GM19395 (cell line): ENCODE measurements at regions not wholly inside any gene's neighbourhood (a gene's known extent, or its start where the extent isn't known, plus 50 kb on each side); places are given as distances from the start of the nearest gene placed in this dataset.
"Not testable (repeated sequence)": the region's sequence is repeated elsewhere in the genome, so short reads cannot be mapped to it uniquely, and the experiment has no call there.

Source experiments
- ATAC-seq: cut with Tn5 transposase; IDR thresholded peaks from one replicate; pipeline ENCODE4 v1.9.1; 2021; ENCODE audit warnings: mild to moderate bottlenecking, moderate library complexity; ENCODE audit not compliant: unreplicated experiment

- no peak for ATAC-seq
Observed at GRCh38 chr1:48089356-48089891, 92.2 kb upstream of the TRABD2B start.

DNA sequence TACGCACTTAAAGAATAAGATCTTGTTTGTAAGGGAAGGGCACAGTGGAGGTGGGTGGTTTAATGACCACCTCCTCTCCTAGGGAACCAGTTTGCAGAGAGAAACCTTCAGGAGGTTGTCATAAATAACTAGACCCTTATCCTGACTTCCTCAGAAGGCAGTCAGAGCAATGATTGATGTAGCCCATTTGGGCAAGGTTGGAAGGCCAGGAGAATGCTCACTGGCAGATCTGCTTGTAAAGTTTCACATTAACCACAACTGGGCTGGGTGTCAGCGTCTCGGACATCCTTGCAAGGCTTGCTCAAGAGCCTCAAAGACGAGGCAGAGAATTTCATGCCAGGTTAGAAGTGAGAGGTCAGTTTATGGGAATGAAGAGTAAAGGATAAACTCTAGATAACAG lies 87.6 kb upstream of the TRABD2B start:
- ATAC-seq, result no peak

DNA sequence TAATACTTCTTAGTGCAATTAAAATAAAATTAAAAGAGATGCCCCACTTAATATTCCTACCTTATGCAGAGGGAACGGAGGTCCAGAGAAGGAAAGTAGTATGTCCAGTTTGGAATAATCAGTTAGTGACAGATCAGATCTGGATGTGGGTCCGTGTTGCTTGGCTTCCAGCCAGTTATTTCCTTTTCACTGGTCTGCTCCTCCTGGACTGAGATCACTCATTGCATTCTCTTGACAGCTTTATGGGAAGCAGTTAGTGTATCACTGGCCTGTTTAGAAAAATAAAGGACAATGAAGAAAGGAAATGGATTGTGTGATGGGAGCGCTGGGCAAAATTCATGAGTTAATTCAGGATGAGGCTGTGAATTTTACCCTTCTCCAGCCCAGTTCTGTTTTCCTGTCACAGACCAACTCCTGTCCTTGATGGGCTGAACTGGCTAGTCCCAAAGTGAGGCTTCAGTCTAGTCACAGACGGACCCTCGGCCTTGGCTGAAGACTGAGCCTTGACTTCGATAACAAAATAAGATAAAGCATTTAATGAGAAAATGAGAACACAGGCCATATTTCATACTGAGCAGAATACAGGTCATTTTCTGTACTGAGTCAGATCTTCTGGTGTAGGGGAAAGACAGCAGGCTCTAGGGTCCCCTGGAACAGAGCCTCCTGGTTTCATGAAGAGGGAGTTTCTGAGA lies 85.2 kb upstream of the TRABD2B start:
- ATAC-seq, result no peak

DNA sequence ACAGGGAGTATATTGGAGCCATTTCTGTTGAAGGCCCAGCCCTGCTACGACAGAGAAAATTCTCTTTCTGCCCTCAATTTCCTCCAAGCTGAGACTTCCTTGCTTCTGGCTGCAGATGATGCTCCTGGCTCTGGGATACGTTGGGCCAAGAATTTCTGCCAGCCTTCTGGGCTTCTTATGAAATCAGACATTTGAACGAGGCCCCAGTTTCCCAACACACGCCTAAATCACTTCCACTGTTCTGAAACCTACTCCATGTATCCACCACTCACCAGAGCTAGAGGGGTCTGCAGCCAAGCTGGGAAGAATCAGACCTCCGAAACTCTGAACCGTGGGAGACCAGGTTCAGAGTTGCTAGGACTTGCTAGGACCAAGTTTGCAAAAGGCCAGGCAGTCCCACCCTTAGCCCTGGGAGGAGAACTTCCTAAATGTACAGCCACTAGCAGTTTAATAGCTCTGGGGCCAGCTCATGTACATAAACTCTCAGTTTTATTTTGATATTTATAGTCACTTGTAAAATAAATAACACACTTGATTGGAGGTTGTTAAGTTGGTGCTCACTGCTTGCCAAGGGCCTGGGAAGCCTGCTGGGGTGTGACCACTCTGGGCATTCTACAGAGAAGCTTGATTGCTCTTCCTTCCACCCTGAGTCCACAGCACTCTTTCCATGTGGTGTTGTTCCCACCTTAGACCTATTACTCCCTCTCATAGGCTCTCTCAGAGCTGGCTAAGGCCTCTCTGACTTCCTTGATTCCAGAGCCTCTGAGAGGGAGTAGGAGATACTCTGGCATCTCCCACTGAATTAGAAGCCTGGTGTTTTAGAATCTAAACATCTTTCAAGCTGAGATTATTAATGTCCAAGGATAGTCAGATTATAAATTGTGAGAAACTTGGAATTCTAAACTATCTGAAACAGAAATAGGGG lies 83.4 kb upstream of the TRABD2B start:
- no peak for ATAC-seq

GRCh38 chr1:48079096-48079495 lies 81.9 kb upstream of the TRABD2B start:
- no peak for ATAC-seq

- no peak for ATAC-seq
Observed at GRCh38 chr1:48077795-48078222, 80.6 kb upstream of the TRABD2B start.

DNA sequence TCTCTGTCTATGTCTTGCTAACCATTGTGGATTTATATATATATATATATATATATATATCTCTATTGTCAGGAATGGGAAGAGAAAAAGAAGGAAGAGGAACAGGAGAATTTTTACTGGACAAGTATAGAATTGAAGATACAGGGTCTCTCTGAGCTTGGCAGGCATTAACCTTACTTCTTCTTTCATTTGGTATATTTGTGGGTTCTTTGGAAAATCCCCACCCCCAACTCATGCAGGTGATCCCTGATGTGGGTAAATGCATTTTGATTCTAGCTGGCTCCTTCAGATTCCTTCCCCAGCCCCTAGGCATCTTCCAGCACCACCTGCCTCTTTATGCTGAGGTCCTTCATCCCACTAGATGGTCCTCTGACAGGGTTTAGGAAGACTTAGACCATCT lies 78.8 kb upstream of the TRABD2B start:
- ATAC-seq, result no peak

- no peak for ATAC-seq
Observed at GRCh38 chr1:48073798-48074530, 76.8 kb upstream of the TRABD2B start.

- no peak for ATAC-seq
Observed at GRCh38 chr1:48071513-48071912, 74.3 kb upstream of the TRABD2B start.

- no peak for ATAC-seq
Observed at GRCh38 chr1:48070396-48070750, 73.2 kb upstream of the TRABD2B start.

- no peak for ATAC-seq
Observed at GRCh38 chr1:48069662-48070395, 72.6 kb upstream of the TRABD2B start.

DNA sequence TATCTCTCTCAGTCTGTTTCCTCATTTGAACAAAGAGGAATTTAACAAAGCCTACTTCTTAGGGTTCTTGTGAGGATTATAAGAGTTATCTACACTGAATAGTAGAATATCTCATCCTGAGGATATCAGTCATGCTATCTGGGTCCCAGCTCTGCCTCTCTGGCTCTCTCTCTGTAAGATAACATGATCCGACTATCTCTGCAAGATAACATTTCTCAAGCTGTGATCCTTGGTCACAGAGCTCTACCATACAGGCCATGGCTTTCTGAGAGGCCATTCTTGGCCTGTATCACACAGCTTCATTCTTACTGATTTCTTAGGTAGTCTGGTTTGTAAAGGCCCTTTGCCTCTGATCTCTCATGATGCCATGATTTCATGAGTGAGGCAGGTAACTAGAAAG lies 71.0 kb upstream of the TRABD2B start:
- no peak for ATAC-seq

DNA sequence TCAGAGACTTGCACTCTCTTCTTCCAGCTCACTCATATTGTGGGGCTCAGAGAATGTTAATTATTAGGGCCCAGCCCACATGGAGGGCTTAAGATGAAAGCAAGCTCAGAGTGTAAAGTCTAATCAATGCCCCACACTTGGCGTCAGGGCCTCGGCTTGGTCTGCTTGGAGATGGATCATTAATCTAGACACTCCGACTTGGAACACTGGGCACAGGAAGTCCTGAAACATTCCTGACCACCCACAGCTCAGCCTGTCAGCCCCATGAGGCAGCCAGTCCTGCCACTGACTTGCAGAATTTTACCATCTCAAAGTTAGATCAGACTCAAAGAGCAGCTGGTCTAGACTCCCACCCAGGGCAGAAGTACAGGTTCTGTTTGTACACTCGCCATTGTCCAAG lies 69.8 kb upstream of the TRABD2B start:
- ATAC-seq, result no peak

GRCh38 chr1:48064693-48065092 lies 67.5 kb upstream of the TRABD2B start:
- not testable (repeated sequence) for ATAC-seq

DNA sequence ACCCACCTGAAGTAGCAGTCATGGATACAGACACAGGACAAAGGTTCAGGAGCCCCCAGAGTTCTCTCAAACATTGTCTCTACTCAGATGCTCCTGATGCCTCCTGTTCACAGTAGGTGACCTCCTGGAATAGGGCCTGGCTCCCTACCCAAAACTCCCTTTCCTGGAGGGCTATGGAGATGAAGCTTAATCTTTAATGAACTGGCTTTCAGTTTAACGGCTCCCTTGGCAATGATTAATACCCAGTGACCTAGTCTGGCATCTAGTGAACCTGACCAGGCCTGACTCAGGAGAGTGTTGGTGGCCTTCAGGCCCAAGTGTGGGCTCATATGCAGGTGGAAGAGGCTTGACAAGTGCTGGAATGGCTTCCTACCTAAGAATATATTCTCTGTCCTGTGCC lies 65.2 kb upstream of the TRABD2B start:
- ATAC-seq, result peak; percentile 10

- peak; percentile 81 for ATAC-seq
Observed at GRCh38 chr1:48061162-48062136, 64.3 kb upstream of the TRABD2B start.

DNA sequence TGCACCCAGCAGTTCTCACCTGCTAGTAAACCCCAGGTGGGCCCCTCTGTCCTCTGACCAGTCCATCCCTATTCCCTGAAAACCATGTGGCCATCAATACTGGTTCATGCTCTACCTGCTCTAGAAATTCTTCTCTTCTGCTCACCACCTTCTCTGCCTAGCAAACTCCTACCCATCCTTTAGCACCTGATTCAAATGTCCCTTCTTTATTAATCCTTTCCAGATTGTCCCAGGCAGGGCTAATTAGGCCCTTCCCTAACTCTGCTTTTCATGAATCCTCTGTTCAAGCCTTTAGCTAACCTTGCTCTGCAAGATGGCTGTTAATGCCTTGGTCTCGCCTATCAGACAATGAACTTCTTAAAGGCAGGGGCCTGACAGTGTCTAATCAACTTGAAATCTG lies 62.1 kb upstream of the TRABD2B start:
- no peak for ATAC-seq

GRCh38 chr1:48058135-48059025 lies 61.2 kb upstream of the TRABD2B start:
- no peak for ATAC-seq
